Activated CD4-positive, alpha-beta memory T cell treated with anti-CD3 and anti-CD28 coated beads for 36 hours (primary cell): ENCODE measurements at regions not wholly inside any gene's neighbourhood (a gene's known extent, or its start where the extent isn't known, plus 50 kb on each side); places are given as distances from the start of the nearest gene placed in this dataset.

Experiments
- CTCF ChIA-PET: fragments of 350-600 bp; sonication (Branson Sonifier 250); formaldehyde crosslinking; loops from one replicate; lab custom pipeline; 2021; ENCODE audit warnings: antibody characterized with exemption, inconsistent platforms; lab: Charles Lee
- POLR2A ChIA-PET: fragments of 350-600 bp; sonication (Branson Sonifier 250); formaldehyde crosslinking; loops from one replicate; lab custom pipeline; 2021; ENCODE audit warnings: antibody characterized with exemption; lab: Charles Lee
- DNase-seq: peaks from one replicate; pipeline ENCODE4 v3.0.0-alpha.2; 2020
- H3K27ac Mint-ChIP-seq: one replicate; pipeline ENCODE4 v1.8.0; 2021; ENCODE audit warnings: mixed read lengths
- H3K27me3 Mint-ChIP-seq: one replicate; pipeline ENCODE4 v1.8.0; 2021; ENCODE audit warnings: mixed read lengths
- H3K36me3 Mint-ChIP-seq: one replicate; pipeline ENCODE4 v1.8.0; 2021; ENCODE audit warnings: mixed read lengths
- H3K4me1 Mint-ChIP-seq: one replicate; pipeline ENCODE4 v1.8.0; 2021; ENCODE audit warnings: low read depth, mixed read lengths
- H3K4me3 Mint-ChIP-seq: one replicate; pipeline ENCODE4 v1.8.0; 2021; ENCODE audit warnings: mild to moderate bottlenecking, mixed read lengths
- H3K9me3 Mint-ChIP-seq: one replicate; pipeline ENCODE4 v1.8.0; 2021; ENCODE audit warnings: mixed read lengths
- intact Hi-C: fragments of 100-400 bp; cut with micrococcal nuclease; formaldehyde crosslinking; loops from one replicate; pipeline ENCODE4 v1.15.1; 2023

- Mint-ChIP-seq H3K4me1 (no peaks in the 10 kb centered on the region), H3K27me3 (no peaks in the 10 kb centered on the region), H3K9me3 (no peaks in the 10 kb centered on the region), H3K36me3 (no peaks in the 10 kb centered on the region), H3K4me3 (no peak overlapping the region), H3K27ac (no peak overlapping the region)
- POLR2A ChIA-PET, result no interaction called here
- CTCF ChIA-PET, result no interaction called here
- no peak for DNase-seq
- intact Hi-C loops, result no loop called here
These were observed 404.4 kb downstream of the AACS start for GRCh38 chr12:125469683-125470082.

- no peak overlapping the region for H3K4me3 Mint-ChIP-seq
- no peaks in the 10 kb centered on the region for H3K36me3 Mint-ChIP-seq
- no peak overlapping the region for H3K27ac Mint-ChIP-seq
- no peak for DNase-seq
- intact Hi-C loops, result no loop called here
- H3K4me1 Mint-ChIP-seq, result no peaks in the 10 kb centered on the region
- no peaks in the 10 kb centered on the region for H3K9me3 Mint-ChIP-seq
- ChIA-PET CTCF (no interaction called here), POLR2A (interaction anchor here (1.5 kb wide), 1 partner anchor 8 kb away, joined by 3 read pairs; no protein-coding TSS in a partner anchor)
- no peaks in the 10 kb centered on the region for H3K27me3 Mint-ChIP-seq
These were observed 405.9 kb downstream of the AACS start for GRCh38 chr12:125470838-125471783.

GRCh38 chr12:125473501-125473900 lies 408.3 kb downstream of the AACS start:
- DNase-seq, result no peak
- CTCF ChIA-PET, result no interaction called here
- H3K9me3 Mint-ChIP-seq, result no peaks in the 10 kb centered on the region
- POLR2A ChIA-PET, result no interaction called here
- H3K27ac Mint-ChIP-seq, result no peak overlapping the region
- no peak overlapping the region for H3K4me3 Mint-ChIP-seq
- no peaks in the 10 kb centered on the region for H3K4me1 Mint-ChIP-seq
- peaks cover 8% of the 10 kb centered on the region for H3K27me3 Mint-ChIP-seq
- intact Hi-C loops, result no loop called here
- H3K36me3 Mint-ChIP-seq, result no peaks in the 10 kb centered on the region

GRCh38 chr12:125487336-125487735 lies 422.1 kb downstream of the AACS start:
- CTCF ChIA-PET, result no interaction called here
- POLR2A ChIA-PET, result no interaction called here
- Mint-ChIP-seq H3K27me3 (no peaks in the 10 kb centered on the region), H3K9me3 (peaks cover 4% of the 10 kb centered on the region), H3K36me3 (no peaks in the 10 kb centered on the region), H3K4me3 (no peak overlapping the region), H3K4me1 (no peaks in the 10 kb centered on the region), H3K27ac (no peak overlapping the region)
- intact Hi-C loops, result no loop called here
- no peak for DNase-seq

GRCh38 chr12:125491553-125491952 lies 426.3 kb downstream of the AACS start:
- intact Hi-C loops, result no loop called here
- ChIA-PET POLR2A (no interaction called here), CTCF (no interaction called here)
- H3K27me3 Mint-ChIP-seq, result no peaks in the 10 kb centered on the region
- H3K4me3 Mint-ChIP-seq, result no peak overlapping the region
- H3K4me1 Mint-ChIP-seq, result no peaks in the 10 kb centered on the region
- H3K27ac Mint-ChIP-seq, result no peak overlapping the region
- H3K36me3 Mint-ChIP-seq, result no peaks in the 10 kb centered on the region
- H3K9me3 Mint-ChIP-seq, result peaks cover 6% of the 10 kb centered on the region
- DNase-seq, result no peak

GRCh38 chr12:125492354-125493270 lies 427.4 kb downstream of the AACS start:
- H3K9me3 Mint-ChIP-seq, result peaks cover 6% of the 10 kb centered on the region
- no peaks in the 10 kb centered on the region for H3K27me3 Mint-ChIP-seq
- no peak overlapping the region for H3K4me3 Mint-ChIP-seq
- no peaks in the 10 kb centered on the region for H3K36me3 Mint-ChIP-seq
- ChIA-PET POLR2A (no interaction called here), CTCF (no interaction called here)
- no peak overlapping the region for H3K27ac Mint-ChIP-seq
- H3K4me1 Mint-ChIP-seq, result no peaks in the 10 kb centered on the region
- intact Hi-C loops, result no loop called here
- DNase-seq, result no peak

- Mint-ChIP-seq H3K27me3 (no peaks in the 10 kb centered on the region), H3K4me3 (no peak overlapping the region), H3K9me3 (peaks cover 3% of the 10 kb centered on the region), H3K4me1 (no peaks in the 10 kb centered on the region), H3K36me3 (no peaks in the 10 kb centered on the region), H3K27ac (no peak overlapping the region)
- intact Hi-C loops, result no loop called here
- CTCF ChIA-PET, result no interaction called here
- DNase-seq, result no peak
- POLR2A ChIA-PET, result no interaction called here
These were observed 428.6 kb downstream of the AACS start for GRCh38 chr12:125493704-125494308.

- H3K36me3 Mint-ChIP-seq, result no peaks in the 10 kb centered on the region
- DNase-seq, result no peak
- no peak overlapping the region for H3K4me3 Mint-ChIP-seq
- intact Hi-C loops, result no loop called here
- ChIA-PET POLR2A (no interaction called here), CTCF (no interaction called here)
- no peaks in the 10 kb centered on the region for H3K9me3 Mint-ChIP-seq
- no peaks in the 10 kb centered on the region for H3K27me3 Mint-ChIP-seq
- no peaks in the 10 kb centered on the region for H3K4me1 Mint-ChIP-seq
- H3K27ac Mint-ChIP-seq, result no peak overlapping the region
These were observed 437.9 kb downstream of the AACS start for GRCh38 chr12:125503128-125503527.

GRCh38 chr12:125509195-125509594 lies 444.0 kb downstream of the AACS start:
- Mint-ChIP-seq H3K4me1 (no peaks in the 10 kb centered on the region), H3K27ac (no peak overlapping the region), H3K36me3 (no peaks in the 10 kb centered on the region), H3K4me3 (no peak overlapping the region), H3K9me3 (no peaks in the 10 kb centered on the region), H3K27me3 (no peaks in the 10 kb centered on the region)
- CTCF ChIA-PET, result no interaction called here
- POLR2A ChIA-PET, result no interaction called here
- DNase-seq, result no peak
- intact Hi-C loops, result no loop called here

- Mint-ChIP-seq H3K27me3 (no peaks in the 10 kb centered on the region), H3K4me3 (no peak overlapping the region), H3K4me1 (no peaks in the 10 kb centered on the region), H3K9me3 (no peaks in the 10 kb centered on the region), H3K27ac (no peak overlapping the region), H3K36me3 (no peaks in the 10 kb centered on the region)
- POLR2A ChIA-PET, result no interaction called here
- intact Hi-C loops, result no loop called here
- CTCF ChIA-PET, result no interaction called here
- no peak for DNase-seq
These were observed 447.5 kb downstream of the AACS start for GRCh38 chr12:125512541-125513298.

- H3K4me1 Mint-ChIP-seq, result no peaks in the 10 kb centered on the region
- H3K36me3 Mint-ChIP-seq, result no peaks in the 10 kb centered on the region
- no peak overlapping the region for H3K4me3 Mint-ChIP-seq
- ChIA-PET CTCF (no interaction called here), POLR2A (no interaction called here)
- intact Hi-C loops, result no loop called here
- H3K27ac Mint-ChIP-seq, result no peak overlapping the region
- H3K27me3 Mint-ChIP-seq, result no peaks in the 10 kb centered on the region
- no peaks in the 10 kb centered on the region for H3K9me3 Mint-ChIP-seq
- no peak for DNase-seq
These were observed 450.7 kb downstream of the AACS start for GRCh38 chr12:125515887-125516286.
